WTC11 (cell line): ENCODE measurements at regions not wholly inside any gene's neighbourhood (a gene's known extent, or its start where the extent isn't known, plus 50 kb on each side); places are given as distances from the start of the nearest gene placed in this dataset.
A peak's percentile ranks its signal among the peaks of the same experiment; 100 is the strongest.
"Not testable (repeated sequence)": the region's sequence is repeated elsewhere in the genome, so short reads cannot be mapped to it uniquely, and the experiment has no call there.

Experiments
- ATAC-seq: fragments of 200-7000 bp; cut with Tn5 transposase; 2 replicates; pipeline ENCODE4 v1.10.0; 2021; ENCODE audit warnings: mild to moderate bottlenecking, moderate library complexity
- CTCF ChIA-PET: fragments of 300-600 bp; sonication (Branson Sonifier 250); formaldehyde crosslinking; loops from one replicate; lab custom pipeline; 2021; ENCODE audit warnings: antibody characterized with exemption; lab: Charles Lee
- POLR2A ChIA-PET: fragments of 350-600 bp; sonication (Branson Sonifier 250); formaldehyde crosslinking; loops from one replicate; lab custom pipeline; 2021; ENCODE audit warnings: antibody characterized with exemption; lab: Charles Lee
- DNase-seq: peaks from one replicate; pipeline ENCODE4 v3.0.0; 2021; ENCODE audit warnings: low spot score
- H3K27ac Mint-ChIP-seq: 2 replicates; pipeline ENCODE4 v1.8.0; 2021; ENCODE audit warnings: mixed read lengths
- H3K27me3 Mint-ChIP-seq: 2 replicates; pipeline ENCODE4 v1.8.0; 2021; ENCODE audit warnings: low read depth, mild to moderate bottlenecking, moderate library complexity, mixed read lengths
- H3K36me3 Mint-ChIP-seq: 2 replicates; pipeline ENCODE4 v1.8.0; 2021; ENCODE audit warnings: mixed read lengths
- H3K4me1 Mint-ChIP-seq: 2 replicates; pipeline ENCODE4 v1.8.0; 2022; ENCODE audit warnings: mixed read lengths
- H3K4me3 Mint-ChIP-seq: 2 replicates; pipeline ENCODE4 v1.8.0; 2021; ENCODE audit warnings: mild to moderate bottlenecking, moderate library complexity, mixed read lengths
- H3K9me3 Mint-ChIP-seq: 2 replicates; pipeline ENCODE4 v1.8.0; 2021; ENCODE audit warnings: mixed read lengths
- ATF3 ChIP-seq: sonication (generic); formaldehyde crosslinking; conservative IDR thresholded peaks from 2 replicates; pipeline ENCODE4 v1.8.1; 2022; ENCODE audit warnings: mild to moderate bottlenecking, missing genetic modification reagents
- CREM ChIP-seq: sonication (generic); formaldehyde crosslinking; IDR thresholded peaks from 2 replicates; pipeline ENCODE4 v1.8.1; 2022; ENCODE audit warnings: mild to moderate bottlenecking, missing genetic modification reagents, moderate library complexity
- CTCF ChIP-seq: fragments of 200-600 bp; IDR thresholded peaks from 2 replicates; pipeline ENCODE4 v1.8.0; 2022; ENCODE audit warnings: antibody characterized with exemption
- ETV6 ChIP-seq: sonication (generic); formaldehyde crosslinking; IDR thresholded peaks from 2 replicates; pipeline ENCODE4 v1.8.1; 2022; ENCODE audit warnings: mild to moderate bottlenecking, missing genetic modification reagents
- FOXJ3 ChIP-seq: sonication (generic); formaldehyde crosslinking; IDR thresholded peaks from 2 replicates; pipeline ENCODE4 v1.9.0; 2021; ENCODE audit warnings: missing genetic modification reagents, mild to moderate bottlenecking, borderline replicate concordance
- GABPB1 ChIP-seq: sonication (generic); formaldehyde crosslinking; IDR thresholded peaks from 2 replicates; pipeline ENCODE4 v1.8.1; 2023; ENCODE audit warnings: mild to moderate bottlenecking, missing genetic modification reagents
- IRF2 ChIP-seq: sonication (generic); formaldehyde crosslinking; IDR thresholded peaks from 2 replicates; pipeline ENCODE4 v1.8.0; 2022; ENCODE audit warnings: low read depth, missing genetic modification reagents, borderline replicate concordance
- MYBL2 ChIP-seq: sonication (generic); formaldehyde crosslinking; IDR thresholded peaks from 2 replicates; pipeline ENCODE4 v1.8.1; 2023; ENCODE audit warnings: mild to moderate bottlenecking, moderate library complexity, missing genetic modification reagents
- NFE2L1 ChIP-seq: sonication (generic); formaldehyde crosslinking; IDR thresholded peaks from 2 replicates; pipeline ENCODE4 v1.8.1; 2023; ENCODE audit warnings: missing genetic modification reagents
- NFYB ChIP-seq: sonication (generic); formaldehyde crosslinking; conservative IDR thresholded peaks from 2 replicates; pipeline ENCODE4 v1.8.0; 2022; ENCODE audit warnings: low read depth, missing genetic modification reagents
- NR1H2 ChIP-seq: sonication (generic); formaldehyde crosslinking; IDR thresholded peaks from 2 replicates; pipeline ENCODE4 v1.9.0; 2021; ENCODE audit warnings: mild to moderate bottlenecking, moderate library complexity, missing genetic modification reagents
- NR2C2 ChIP-seq: sonication (generic); formaldehyde crosslinking; IDR thresholded peaks from 2 replicates; pipeline ENCODE4 v1.8.0; 2022; ENCODE audit warnings: mild to moderate bottlenecking, missing genetic modification reagents
- SMAD4 ChIP-seq: sonication (generic); formaldehyde crosslinking; IDR thresholded peaks from 2 replicates; pipeline ENCODE4 v1.8.0; 2022; ENCODE audit warnings: mild to moderate bottlenecking, missing genetic modification reagents
- TEAD4 ChIP-seq: sonication (generic); formaldehyde crosslinking; IDR thresholded peaks from 2 replicates; pipeline ENCODE4 v1.8.0; 2022; ENCODE audit warnings: mild to moderate bottlenecking, missing genetic modification reagents
- TP53 ChIP-seq: sonication (generic); formaldehyde crosslinking; IDR thresholded peaks from 2 replicates; pipeline ENCODE4 v1.8.1; 2023; ENCODE audit warnings: mild to moderate bottlenecking, missing genetic modification reagents
- USF1 ChIP-seq: sonication (generic); formaldehyde crosslinking; IDR thresholded peaks from 2 replicates; pipeline ENCODE4 v1.8.0; 2022; ENCODE audit warnings: mild to moderate bottlenecking, missing genetic modification reagents
- ZBTB21 ChIP-seq: sonication (generic); formaldehyde crosslinking; IDR thresholded peaks from 2 replicates; pipeline ENCODE4 v1.8.1; 2023; ENCODE audit warnings: mild to moderate bottlenecking, missing genetic modification reagents, borderline replicate concordance
- ZNF138 ChIP-seq: sonication (generic); formaldehyde crosslinking; conservative IDR thresholded peaks from 2 replicates; pipeline ENCODE4 v1.8.1; 2022; ENCODE audit warnings: mild to moderate bottlenecking, moderate library complexity, missing genetic modification reagents
- ZNF232 ChIP-seq: sonication (generic); formaldehyde crosslinking; IDR thresholded peaks from 2 replicates; pipeline ENCODE4 v1.8.0; 2022; ENCODE audit warnings: mild to moderate bottlenecking, missing genetic modification reagents
- ZNF263 ChIP-seq: sonication (generic); formaldehyde crosslinking; IDR thresholded peaks from 2 replicates; pipeline ENCODE4 v1.8.1; 2022; ENCODE audit warnings: low read depth, mild to moderate bottlenecking, moderate library complexity, missing genetic modification reagents
- ZNF396 ChIP-seq: fragments of 250-450 bp; sonication (Bioruptor Pico); IDR thresholded peaks from 2 replicates; pipeline ENCODE4 v1.8.0; 2021; ENCODE audit warnings: mild to moderate bottlenecking, moderate library complexity, borderline replicate concordance
- TF ChIP-seq, protein P1 (sequence below): sonication (generic); formaldehyde crosslinking; IDR thresholded peaks from 2 replicates; pipeline ENCODE4 v1.8.0; 2022; ENCODE audit warnings: mild to moderate bottlenecking, missing genetic modification reagents

- POLR2A ChIA-PET = no interaction called here
- Mint-ChIP-seq H3K27me3 (no peaks in the 10 kb centered on the region), H3K4me3 (no peak overlapping the region)
- CTCF ChIA-PET = interaction anchor here (0.6 kb wide), 1 partner anchor 12 kb away, joined by 3 read pairs; no protein-coding TSS in a partner anchor
- TF ChIP-seq NR1H2 (CRISPR knock-in tag) (no peak), ATF3 (CRISPR knock-in tag) (no peak), MYBL2 (no peak), NFE2L1 (CRISPR knock-in tag) (no peak), ZNF396 (CRISPR knock-in tag) (no peak), CREM (no peak), USF1 (CRISPR knock-in tag) (no peak), TEAD4 (no peak), ETV6 (CRISPR knock-in tag) (no peak), FOXJ3 (CRISPR knock-in tag) (no peak)
- TF ChIP-seq, all 79 proteins: peak for 0
- Mint-ChIP-seq H3K36me3 (no peaks in the 10 kb centered on the region), H3K9me3 (peaks cover 17% of the 10 kb centered on the region), H3K4me1 (peaks cover 2% of the 10 kb centered on the region; the same call in 1 of the 2 replicates), H3K27ac (no peak overlapping the region)
- DNase-seq (no peak), ATAC-seq (no peak)
These were observed 619.6 kb downstream of the FBXO15 start for GRCh38 chr18:73528066-73528465.

DNA sequence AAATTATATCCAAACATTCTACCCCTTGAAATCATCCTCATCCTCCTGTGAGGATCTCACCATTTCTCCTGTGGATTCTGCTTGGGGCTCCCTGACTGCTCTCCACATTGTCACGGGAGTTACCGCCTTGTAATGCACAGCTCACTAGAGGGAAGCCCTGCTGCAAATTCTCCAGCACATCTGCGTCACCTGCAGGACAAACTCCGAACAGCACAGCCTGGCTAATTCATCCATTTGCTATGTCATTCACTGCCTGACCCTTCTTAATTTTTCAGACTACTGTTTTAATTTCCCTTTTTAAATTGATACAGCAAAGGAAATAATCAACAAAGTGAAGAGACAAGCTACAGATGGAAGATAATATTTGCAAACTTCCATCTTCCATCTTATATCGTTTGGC is 627.4 kb downstream of the FBXO15 start:
- Mint-ChIP-seq H3K36me3 (peaks cover 14% of the 10 kb centered on the region), H3K27ac (no peak overlapping the region), H3K27me3 (no peaks in the 10 kb centered on the region), H3K9me3 (peaks cover 27% of the 10 kb centered on the region), H3K4me3 (no peak overlapping the region), H3K4me1 (peaks cover 3% of the 10 kb centered on the region)
- TF ChIP-seq ZNF232 (no peak), CTCF (peak; percentile 53; the same call in 1 of the 2 replicates)
- peak; percentile 70 for DNase-seq
- ATAC-seq = peak; percentile 99
- ChIA-PET CTCF (interaction anchor here (0.6 to 1.5 kb wide), 12 partner anchors 14 to 818 kb away, joined by 3 to 4 read pairs (median 3); no protein-coding TSS in a partner anchor), POLR2A (no interaction called here)

- CTCF ChIA-PET, H3K4me3 Mint-ChIP-seq: not testable (repeated sequence)
These were observed 631.6 kb downstream of the FBXO15 start for GRCh38 chr18:73516056-73516455.

GRCh38 chr18:73514449-73514848 is 633.2 kb downstream of the FBXO15 start:
- H3K9me3 Mint-ChIP-seq = peaks cover 31% of the 10 kb centered on the region
- H3K27ac Mint-ChIP-seq = no peak overlapping the region
- peaks cover 14% of the 10 kb centered on the region for H3K36me3 Mint-ChIP-seq
- no peaks in the 10 kb centered on the region for H3K27me3 Mint-ChIP-seq
- POLR2A ChIA-PET = no interaction called here
- no peak overlapping the region for H3K4me3 Mint-ChIP-seq
- no peaks in the 10 kb centered on the region for H3K4me1 Mint-ChIP-seq
- CTCF ChIA-PET = no interaction called here
- ATAC-seq (no peak), DNase-seq (no peak)
- TF ChIP-seq ZBTB21 = no peak
- TF ChIP-seq IRF2 (CRISPR knock-in tag) = no peak
- TF ChIP-seq, protein P1, sequence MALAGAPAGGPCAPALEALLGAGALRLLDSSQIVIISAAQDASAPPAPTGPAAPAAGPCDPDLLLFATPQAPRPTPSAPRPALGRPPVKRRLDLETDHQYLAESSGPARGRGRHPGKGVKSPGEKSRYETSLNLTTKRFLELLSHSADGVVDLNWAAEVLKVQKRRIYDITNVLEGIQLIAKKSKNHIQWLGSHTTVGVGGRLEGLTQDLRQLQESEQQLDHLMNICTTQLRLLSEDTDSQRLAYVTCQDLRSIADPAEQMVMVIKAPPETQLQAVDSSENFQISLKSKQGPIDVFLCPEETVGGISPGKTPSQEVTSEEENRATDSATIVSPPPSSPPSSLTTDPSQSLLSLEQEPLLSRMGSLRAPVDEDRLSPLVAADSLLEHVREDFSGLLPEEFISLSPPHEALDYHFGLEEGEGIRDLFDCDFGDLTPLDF (CRISPR knock-in tag) = no peak
- no peak for TF ChIP-seq ZNF138
- TF ChIP-seq ZNF263 (CRISPR knock-in tag) = no peak
- TF ChIP-seq NR2C2 (CRISPR knock-in tag) = no peak
- no peak for TF ChIP-seq USF1 (CRISPR knock-in tag)
- no peak for TF ChIP-seq TP53
- no peak for TF ChIP-seq SMAD4 (CRISPR knock-in tag)
- TF ChIP-seq NFYB (CRISPR knock-in tag) = no peak
- no peak for TF ChIP-seq MYBL2
- no peak for TF ChIP-seq GABPB1 (CRISPR knock-in tag)

More at GRCh38 chr18:73516056-73516455, 631.6 kb downstream of the FBXO15 start:
- POLR2A ChIA-PET, H3K4me1 Mint-ChIP-seq, H3K27me3 Mint-ChIP-seq, H3K27ac Mint-ChIP-seq, ATAC-seq, DNase-seq: not testable (repeated sequence)
- Mint-ChIP-seq H3K36me3 (peaks cover 14% of the 10 kb centered on the region), H3K9me3 (peaks cover 31% of the 10 kb centered on the region)
